ENCODE measurements at regions not wholly inside any gene's neighbourhood (a gene's known extent, or its start where the extent isn't known, plus 50 kb on each side); places are given as distances from the start of the nearest gene placed in this dataset.

DNA sequence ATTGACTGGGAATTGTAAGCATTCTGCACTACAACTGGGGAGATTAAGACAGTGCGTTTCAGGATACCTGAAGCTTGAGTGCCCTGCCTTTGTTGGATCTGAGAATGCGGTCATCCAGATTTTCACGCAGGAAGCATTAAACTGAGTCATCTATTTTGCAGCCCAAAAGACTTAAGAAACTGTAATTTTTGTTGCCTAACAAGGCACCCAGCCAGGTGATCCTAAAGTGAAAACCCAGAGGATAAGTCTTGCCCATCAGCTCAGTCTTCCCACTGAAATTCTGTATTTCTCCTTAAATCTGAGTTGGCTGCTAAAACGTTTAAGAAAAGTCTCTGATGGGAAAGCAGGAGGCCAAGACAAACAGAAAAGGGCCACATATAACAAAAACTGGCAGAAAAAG, 242.5 kb upstream of the TMCO5A start:
- ATAC-seq (no peak), DNase-seq (ENCODE audit: low read depth, low spot score) (no peak)
- ChIA-PET CTCF (no interaction called here), POLR2A (interaction anchor here (0.7 kb wide), 1 partner anchor 10 kb away, joined by 7 read pairs; no protein-coding TSS in a partner anchor)
- Histone ChIP-seq H3K27me3 (ENCODE audit: control insufficient read depth, insufficient read depth, low read length) (no peaks in the 10 kb centered on the region), H3K27ac (ENCODE audit: low read length) (no peak overlapping the region), H3K9me3 (ENCODE audit: control insufficient read depth, insufficient read depth, low read depth, low read length) (peaks cover 10% of the 10 kb centered on the region), H3K36me3 (ENCODE audit: control insufficient read depth, insufficient read depth, low read length) (no peaks in the 10 kb centered on the region), H3K4me1 (ENCODE audit: control insufficient read depth, insufficient read depth, low read length) (no peaks in the 10 kb centered on the region), H3K4me3 (ENCODE audit: low read depth in 2 of 2, low read length in 2 of 2) (no peak overlapping the region)
- in situ Hi-C loops (cut with HindIII; ENCODE audit: low pct_unique_long_range_greater_than_20kb, low sequenced_read_pairs) = no loop called here
- intact Hi-C loops (cut with micrococcal nuclease; ENCODE audit: unreplicated experiment) = no loop called here
- TF ChIP-seq, protein P1, sequence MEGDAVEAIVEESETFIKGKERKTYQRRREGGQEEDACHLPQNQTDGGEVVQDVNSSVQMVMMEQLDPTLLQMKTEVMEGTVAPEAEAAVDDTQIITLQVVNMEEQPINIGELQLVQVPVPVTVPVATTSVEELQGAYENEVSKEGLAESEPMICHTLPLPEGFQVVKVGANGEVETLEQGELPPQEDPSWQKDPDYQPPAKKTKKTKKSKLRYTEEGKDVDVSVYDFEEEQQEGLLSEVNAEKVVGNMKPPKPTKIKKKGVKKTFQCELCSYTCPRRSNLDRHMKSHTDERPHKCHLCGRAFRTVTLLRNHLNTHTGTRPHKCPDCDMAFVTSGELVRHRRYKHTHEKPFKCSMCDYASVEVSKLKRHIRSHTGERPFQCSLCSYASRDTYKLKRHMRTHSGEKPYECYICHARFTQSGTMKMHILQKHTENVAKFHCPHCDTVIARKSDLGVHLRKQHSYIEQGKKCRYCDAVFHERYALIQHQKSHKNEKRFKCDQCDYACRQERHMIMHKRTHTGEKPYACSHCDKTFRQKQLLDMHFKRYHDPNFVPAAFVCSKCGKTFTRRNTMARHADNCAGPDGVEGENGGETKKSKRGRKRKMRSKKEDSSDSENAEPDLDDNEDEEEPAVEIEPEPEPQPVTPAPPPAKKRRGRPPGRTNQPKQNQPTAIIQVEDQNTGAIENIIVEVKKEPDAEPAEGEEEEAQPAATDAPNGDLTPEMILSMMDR (IDR thresholded peaks at IDR 0.05) = no peak
- TF ChIP-seq SIN3A (IDR thresholded peaks at IDR 0.05; ENCODE audit: borderline replicate concordance, insufficient read depth, low read depth, low read length) (no peak), TCF7L2 (IDR thresholded peaks at IDR 0.05; ENCODE audit: low read depth, low read length) (no peak), POLR2AphosphoS5 (IDR thresholded peaks at IDR 0.05; ENCODE audit: low read depth, low read length) (no peak)
- TF ChIP-seq, protein P2, sequence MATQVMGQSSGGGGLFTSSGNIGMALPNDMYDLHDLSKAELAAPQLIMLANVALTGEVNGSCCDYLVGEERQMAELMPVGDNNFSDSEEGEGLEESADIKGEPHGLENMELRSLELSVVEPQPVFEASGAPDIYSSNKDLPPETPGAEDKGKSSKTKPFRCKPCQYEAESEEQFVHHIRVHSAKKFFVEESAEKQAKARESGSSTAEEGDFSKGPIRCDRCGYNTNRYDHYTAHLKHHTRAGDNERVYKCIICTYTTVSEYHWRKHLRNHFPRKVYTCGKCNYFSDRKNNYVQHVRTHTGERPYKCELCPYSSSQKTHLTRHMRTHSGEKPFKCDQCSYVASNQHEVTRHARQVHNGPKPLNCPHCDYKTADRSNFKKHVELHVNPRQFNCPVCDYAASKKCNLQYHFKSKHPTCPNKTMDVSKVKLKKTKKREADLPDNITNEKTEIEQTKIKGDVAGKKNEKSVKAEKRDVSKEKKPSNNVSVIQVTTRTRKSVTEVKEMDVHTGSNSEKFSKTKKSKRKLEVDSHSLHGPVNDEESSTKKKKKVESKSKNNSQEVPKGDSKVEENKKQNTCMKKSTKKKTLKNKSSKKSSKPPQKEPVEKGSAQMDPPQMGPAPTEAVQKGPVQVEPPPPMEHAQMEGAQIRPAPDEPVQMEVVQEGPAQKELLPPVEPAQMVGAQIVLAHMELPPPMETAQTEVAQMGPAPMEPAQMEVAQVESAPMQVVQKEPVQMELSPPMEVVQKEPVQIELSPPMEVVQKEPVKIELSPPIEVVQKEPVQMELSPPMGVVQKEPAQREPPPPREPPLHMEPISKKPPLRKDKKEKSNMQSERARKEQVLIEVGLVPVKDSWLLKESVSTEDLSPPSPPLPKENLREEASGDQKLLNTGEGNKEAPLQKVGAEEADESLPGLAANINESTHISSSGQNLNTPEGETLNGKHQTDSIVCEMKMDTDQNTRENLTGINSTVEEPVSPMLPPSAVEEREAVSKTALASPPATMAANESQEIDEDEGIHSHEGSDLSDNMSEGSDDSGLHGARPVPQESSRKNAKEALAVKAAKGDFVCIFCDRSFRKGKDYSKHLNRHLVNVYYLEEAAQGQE (IDR thresholded peaks at IDR 0.05; ENCODE audit: insufficient read depth in 1 of 2, low read depth in 2 of 2, low read length in 1 of 2) = no peak
- BruUV-seq (replicated peaks) = no TSS peak

DNA sequence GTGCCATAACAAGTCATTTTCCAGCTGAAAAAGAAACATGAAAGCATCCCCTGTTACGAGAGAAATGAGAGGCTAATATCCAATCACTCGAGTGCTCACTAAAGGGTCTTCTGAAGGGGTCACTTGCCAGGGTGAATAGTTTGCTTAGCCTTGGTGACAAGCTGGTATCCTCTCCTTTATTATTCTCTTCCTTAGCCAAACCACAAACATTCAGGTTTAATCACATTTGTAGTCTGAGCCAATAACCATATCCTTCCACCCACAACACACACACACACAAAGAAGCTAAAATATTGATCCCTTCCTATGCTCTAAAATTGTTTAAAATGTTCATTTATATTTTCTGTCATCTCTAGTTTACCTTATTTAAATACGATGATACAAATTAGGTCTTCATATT, 240.5 kb upstream of the TMCO5A start:
- CTCF ChIA-PET = no interaction called here
- Histone ChIP-seq H3K27ac (ENCODE audit: low read length) (no peak overlapping the region), H3K36me3 (ENCODE audit: control insufficient read depth, insufficient read depth, low read length) (no peaks in the 10 kb centered on the region), H3K4me3 (ENCODE audit: low read depth in 2 of 2, low read length in 2 of 2) (no peak overlapping the region), H3K9me3 (ENCODE audit: control insufficient read depth, insufficient read depth, low read depth, low read length) (peaks cover 5% of the 10 kb centered on the region; the same call in 1 of the 2 replicates), H3K4me1 (ENCODE audit: control insufficient read depth, insufficient read depth, low read length) (no peaks in the 10 kb centered on the region), H3K27me3 (ENCODE audit: control insufficient read depth, insufficient read depth, low read length) (no peaks in the 10 kb centered on the region)
- DNase-seq (ENCODE audit: low read depth, low spot score) = no peak
- intact Hi-C loops (cut with micrococcal nuclease; ENCODE audit: unreplicated experiment) = no loop called here
- no TSS peak for BruUV-seq (replicated peaks)
- in situ Hi-C loops (cut with HindIII; ENCODE audit: low pct_unique_long_range_greater_than_20kb, low sequenced_read_pairs) = no loop called here
- TF ChIP-seq TCF7L2 (IDR thresholded peaks at IDR 0.05; ENCODE audit: low read depth, low read length) (no peak), SIN3A (IDR thresholded peaks at IDR 0.05; ENCODE audit: borderline replicate concordance, insufficient read depth, low read depth, low read length) (no peak), POLR2AphosphoS5 (IDR thresholded peaks at IDR 0.05; ENCODE audit: low read depth, low read length) (no peak)
- TF ChIP-seq, protein P1 (IDR thresholded peaks at IDR 0.05) = no peak
- TF ChIP-seq, protein P2 (IDR thresholded peaks at IDR 0.05; ENCODE audit: insufficient read depth in 1 of 2, low read depth in 2 of 2, low read length in 1 of 2) = no peak
- ATAC-seq = no peak
- POLR2A ChIA-PET = no interaction called here

Data from Panc1 (cell line).